Left cardiac atrium (tissue), 4 donors: ENCODE measurements at regions not wholly inside any gene's neighbourhood (a gene's known extent, or its start where the extent isn't known, plus 50 kb on each side); places are given as distances from the start of the nearest gene placed in this dataset.

Experiments used
- ATAC-seq, 2 donors: fragments of 200-7000 bp; cut with Tn5 transposase; one replicate each; pipeline ENCODE4 v1.9.1; 2020; ENCODE audit warnings: mild to moderate bottlenecking in 2 of 2, moderate library complexity in 2 of 2
- DNase-seq: peaks from one replicate; pipeline ENCODE4 v3.0.0-alpha.2; 2020
- intact Hi-C, 2 donors: fragments of 100-400 bp; cut with DNase I; formaldehyde crosslinking; loops; one replicate each; pipeline versions ENCODE4 v1.14.1 to v1.15.1; 2022 to 2023
- donor health status: DM: no; HTN: yes; CAD: no.
- donor health status: DM: no; HTN: yes; CAD: no; lungs with severe emphysema.
- donor health status: DM: yes; HTN: yes; CAD: no.
- donor health status: Dilated cardiomyopathy.

DNA sequence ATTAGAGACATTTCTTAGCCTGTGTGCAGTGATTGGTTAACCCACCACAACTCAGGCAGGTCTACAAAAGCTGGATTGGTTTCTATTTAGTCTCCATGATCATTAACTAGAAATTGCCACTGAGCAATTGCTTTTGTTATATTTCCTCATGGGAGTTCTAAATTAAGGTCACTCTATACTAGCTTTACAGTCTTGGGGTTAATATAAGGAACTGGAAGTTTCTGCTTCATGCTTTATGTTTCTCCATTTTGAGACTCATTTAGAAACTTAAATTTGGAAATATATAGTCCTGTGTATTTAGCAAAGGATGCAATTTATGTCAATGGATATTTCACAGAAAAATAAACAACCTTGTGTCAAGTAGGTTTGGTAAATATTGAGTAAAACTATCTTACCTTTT is 137.5 kb downstream of the HLX start:
- intact Hi-C loops = no loop called here
- no peak for DNase-seq
- no peak for ATAC-seq

DNA sequence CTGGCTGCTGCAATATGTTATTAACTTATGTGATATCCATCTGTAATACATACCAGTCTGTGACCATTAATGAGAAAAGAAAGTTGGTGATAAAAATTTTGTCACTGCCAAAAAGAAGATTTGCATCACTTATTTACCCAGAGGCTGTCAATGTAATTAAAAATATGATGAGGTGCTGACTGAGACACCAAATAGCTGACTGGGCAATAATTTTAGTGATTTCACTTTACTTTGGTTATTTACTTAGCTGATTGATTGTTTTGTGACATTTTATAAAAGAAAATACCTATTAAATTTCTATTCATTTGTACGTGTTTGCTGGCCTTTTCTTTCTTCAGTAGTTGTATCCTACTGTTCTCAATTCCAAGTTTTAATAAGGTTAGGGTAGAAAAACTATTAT is 139.2 kb downstream of the HLX start:
- DNase-seq = no peak
- intact Hi-C loops = no loop called here
- ATAC-seq = no peak

DNA sequence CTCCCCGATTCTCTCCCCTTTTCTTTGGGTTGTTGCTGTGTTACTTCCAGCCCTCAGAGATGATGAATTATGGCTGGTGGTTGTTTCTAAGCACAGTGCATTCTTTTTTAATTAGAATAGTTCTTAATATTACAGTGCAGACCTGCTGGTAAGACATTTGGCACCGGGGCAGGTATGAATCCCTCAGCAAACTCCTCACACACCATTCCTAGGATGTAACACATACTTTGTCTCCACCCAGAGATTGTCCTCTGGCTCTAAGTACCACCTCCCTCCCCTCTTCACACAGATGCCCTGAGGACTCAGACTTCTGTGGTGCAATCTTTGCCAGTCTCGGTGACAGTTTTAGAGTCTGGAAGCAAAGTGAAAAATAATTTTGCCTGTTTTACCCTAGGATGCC is 143.1 kb downstream of the HLX start:
- intact Hi-C loops = no loop called here
- no peak for ATAC-seq
- DNase-seq = no peak

GRCh38 chr1:221023482-221023881 is 144.2 kb downstream of the HLX start:
- ATAC-seq (no peak), DNase-seq (no peak)
- intact Hi-C loops = no loop called here

DNA sequence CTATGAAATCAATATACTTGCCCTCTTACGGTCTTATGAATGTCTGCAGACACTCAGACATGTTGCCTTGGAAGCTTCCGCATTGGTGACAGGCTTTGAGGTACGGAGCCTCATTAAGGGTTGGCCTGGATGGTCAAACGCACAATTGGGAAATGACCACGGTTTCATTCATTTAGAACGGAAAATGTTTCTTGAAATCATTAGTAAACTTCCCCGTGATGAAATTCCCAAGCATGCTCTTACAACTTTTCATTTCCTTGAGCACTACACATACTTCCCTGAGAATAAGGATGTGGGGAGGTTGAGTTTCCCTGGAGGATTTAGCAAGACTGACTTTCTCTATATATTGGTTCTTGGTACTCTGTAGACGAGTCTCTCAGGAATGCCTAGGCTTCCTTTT is 146.3 kb downstream of the HLX start:
- intact Hi-C loops = no loop called here
- ATAC-seq (no peak), DNase-seq (no peak)

DNA sequence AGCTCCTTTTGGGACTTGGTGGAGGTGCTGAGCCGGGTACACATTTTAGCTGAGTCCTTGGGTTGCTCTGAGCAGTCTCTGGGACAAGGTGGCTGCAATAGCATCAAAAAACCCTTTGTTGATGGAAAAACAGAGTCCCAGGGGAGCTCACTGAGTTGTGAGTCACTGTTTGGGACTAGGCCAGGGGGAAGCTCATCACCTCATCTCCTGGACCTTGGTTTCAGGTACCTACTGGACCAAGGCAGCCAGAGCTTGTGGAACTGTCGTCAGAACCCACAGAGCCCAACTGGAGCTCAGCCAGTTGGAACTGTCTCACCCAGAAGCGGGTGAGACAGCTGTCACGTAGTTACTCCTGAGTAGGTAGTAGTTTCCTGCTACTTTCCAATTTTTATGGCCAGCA is 146.7 kb downstream of the HLX start:
- DNase-seq = no peak
- intact Hi-C loops = no loop called here
- no peak for ATAC-seq

GRCh38 chr1:221029981-221030649 is 150.9 kb downstream of the HLX start:
- intact Hi-C loops = loop anchor here in 1 of 2 donors (10.0 kb wide), 1 partner anchor 145 kb away; no protein-coding TSS in a partner anchor
- peak in 1 of 2 donors; percentile 35 for ATAC-seq
- no peak for DNase-seq

- DNase-seq (no peak), ATAC-seq (no peak)
- intact Hi-C loops = loop anchor here in 1 of 2 donors (10.0 kb wide), 1 partner anchor 146 kb away; no protein-coding TSS in a partner anchor
Observed at GRCh38 chr1:221030990-221031389, 151.7 kb downstream of the HLX start.

DNA sequence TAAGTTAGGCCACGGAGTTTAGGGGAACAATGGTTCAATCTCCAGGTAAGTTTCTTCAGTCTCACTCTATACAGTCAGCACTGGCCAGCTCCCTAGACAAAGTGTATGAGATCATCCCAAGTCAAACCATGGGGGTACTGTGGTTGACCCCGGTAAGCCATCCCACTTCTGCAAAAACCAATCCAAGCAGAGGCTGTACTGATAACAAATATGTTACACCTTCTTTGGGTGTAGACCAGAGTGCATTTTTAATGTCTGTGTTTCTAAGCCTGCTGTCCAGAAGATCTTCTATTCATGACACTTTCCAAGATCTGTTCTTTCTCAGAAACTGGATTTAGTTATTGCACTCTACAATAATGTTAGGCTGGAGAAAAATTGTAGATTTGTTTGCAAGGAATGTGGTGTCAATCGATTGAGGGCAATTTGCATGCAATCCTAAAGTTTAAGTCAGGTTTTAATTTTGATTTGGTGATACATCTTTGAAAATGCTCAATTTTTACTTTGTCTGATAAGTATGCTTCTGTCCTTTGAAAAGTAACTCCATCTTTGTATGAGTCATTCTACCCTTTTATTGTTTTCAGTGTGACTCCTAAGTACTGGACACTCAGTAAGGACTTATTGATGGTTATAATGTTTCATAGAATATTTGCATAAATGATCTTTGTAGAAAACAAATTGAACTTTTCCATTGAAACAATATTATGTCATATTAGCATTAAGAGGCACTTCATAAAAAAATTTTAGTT is 152.4 kb downstream of the HLX start:
- DNase-seq = no peak
- ATAC-seq = no peak
- intact Hi-C loops = loop anchor here in 1 of 2 donors (10.0 kb wide), 1 partner anchor 147 kb away; no protein-coding TSS in a partner anchor

DNA sequence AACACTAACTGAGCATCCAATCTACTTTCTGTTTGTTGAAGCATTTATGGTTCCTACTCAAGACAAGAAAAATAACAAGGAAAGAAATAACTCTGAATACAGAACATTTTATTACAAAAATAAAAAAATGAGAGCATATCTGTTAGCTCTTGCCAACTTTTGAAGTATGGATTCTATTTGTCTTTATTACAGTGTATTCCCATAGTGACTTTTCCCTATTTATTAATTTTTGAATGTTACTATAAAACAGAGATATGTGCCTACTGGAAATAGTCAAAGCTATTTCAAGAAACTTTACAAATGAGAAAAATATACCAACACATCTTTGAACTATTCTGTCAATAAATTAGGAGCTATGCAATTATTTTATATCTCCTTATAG is 153.0 kb downstream of the HLX start:
- no peak for ATAC-seq
- no peak for DNase-seq
- intact Hi-C loops = loop anchor here in 1 of 2 donors (10.0 kb wide), 1 partner anchor 147 kb away; no protein-coding TSS in a partner anchor

DNA sequence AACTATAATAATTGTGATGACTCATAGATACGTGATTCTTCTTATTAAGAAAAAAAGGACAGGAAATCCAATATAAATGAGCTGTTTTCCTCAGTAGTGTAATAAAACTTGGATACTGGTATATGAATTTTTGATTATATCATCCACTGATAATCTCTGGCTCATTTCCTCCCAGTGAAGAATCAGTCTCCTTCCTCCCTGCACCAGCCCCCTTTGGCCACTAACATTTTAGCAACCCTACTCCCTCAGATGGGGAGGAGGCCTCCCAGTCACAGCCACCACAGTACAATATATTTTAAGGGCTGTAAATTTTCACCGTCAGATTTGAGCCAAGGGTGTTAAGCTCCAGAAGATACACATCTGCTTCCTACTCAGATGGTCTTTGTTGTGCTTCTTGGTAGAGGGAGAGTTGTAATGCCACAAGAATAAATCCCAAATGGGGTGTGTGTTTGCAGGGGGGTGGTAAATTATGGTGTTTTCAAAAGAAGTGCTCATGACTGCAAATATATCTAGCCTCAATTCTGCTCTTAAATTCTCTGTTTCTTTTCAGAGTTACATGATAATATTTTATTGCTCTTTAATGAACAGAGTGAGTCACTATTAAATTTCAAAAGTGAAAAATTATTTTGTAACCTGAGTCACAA is 153.5 kb downstream of the HLX start:
- DNase-seq = no peak
- intact Hi-C loops = loop anchor here in 1 of 2 donors (10.0 kb wide), 1 partner anchor 148 kb away; no protein-coding TSS in a partner anchor
- ATAC-seq = peak in 1 of 2 donors; percentile 52

- no peak for DNase-seq
- ATAC-seq = no peak
- intact Hi-C loops = loop anchor here in 1 of 2 donors (10.0 kb wide), 1 partner anchor 151 kb away; no protein-coding TSS in a partner anchor
Observed at GRCh38 chr1:221035662-221036153, 156.5 kb downstream of the HLX start.

DNA sequence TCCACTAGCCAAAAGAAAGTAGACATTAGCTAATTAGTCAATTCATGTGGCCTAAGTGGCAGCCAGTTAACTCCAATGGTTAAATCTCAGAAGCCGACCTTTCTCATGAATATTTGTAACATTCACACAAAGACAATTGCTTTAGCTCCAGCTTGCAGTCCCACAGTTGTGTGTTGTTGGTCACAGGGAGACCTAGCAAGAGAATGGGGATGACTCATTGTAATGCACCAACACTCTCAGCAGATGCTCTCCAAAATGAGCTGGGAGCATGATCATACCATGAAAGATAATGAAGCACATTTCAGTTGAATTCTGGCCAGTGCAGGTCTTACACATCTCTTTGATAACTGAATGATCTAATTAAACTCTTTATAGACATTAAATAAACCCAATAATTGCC is 160.4 kb downstream of the HLX start:
- DNase-seq = no peak
- intact Hi-C loops = loop anchor here in 1 of 2 donors (10.0 kb wide), 1 partner anchor 155 kb away; no protein-coding TSS in a partner anchor
- ATAC-seq = no peak

- ATAC-seq = no peak
- intact Hi-C loops = no loop called here
- no peak for DNase-seq
Observed at GRCh38 chr1:221040101-221040500, 160.9 kb downstream of the HLX start.

DNA sequence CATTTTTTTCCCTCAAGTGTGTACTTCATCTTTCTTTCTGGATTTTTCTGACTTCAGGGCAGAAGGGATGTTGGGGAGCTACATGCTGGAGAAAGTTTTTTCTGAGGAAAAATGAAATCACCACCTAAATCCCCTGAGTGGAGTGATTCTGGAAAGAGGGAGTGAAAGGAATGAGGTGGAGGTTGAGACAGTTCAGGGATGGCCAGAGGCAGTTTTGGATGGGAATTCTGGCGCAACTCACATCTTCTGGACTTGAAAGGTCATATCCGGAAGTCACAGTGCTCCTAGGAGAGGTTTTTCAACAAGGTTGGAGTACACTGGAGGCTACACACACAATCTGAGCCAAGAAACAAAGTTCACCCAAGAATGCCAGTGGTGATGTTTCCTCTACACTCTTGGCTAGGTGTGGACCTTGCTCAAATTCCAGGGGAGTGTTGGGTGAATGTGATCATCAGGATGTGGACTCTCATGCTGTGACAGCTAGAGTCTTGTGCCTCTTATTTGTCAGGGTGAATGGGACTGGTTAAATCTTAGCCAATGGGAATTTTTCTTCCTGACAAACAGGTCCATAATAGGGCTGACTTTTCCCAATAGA is 161.5 kb downstream of the HLX start:
- ATAC-seq (no peak), DNase-seq (no peak)
- intact Hi-C loops = no loop called here

- DNase-seq (no peak), ATAC-seq (no peak)
- intact Hi-C loops = no loop called here
Observed at GRCh38 chr1:221044538-221044937, 165.3 kb downstream of the HLX start.

DNA sequence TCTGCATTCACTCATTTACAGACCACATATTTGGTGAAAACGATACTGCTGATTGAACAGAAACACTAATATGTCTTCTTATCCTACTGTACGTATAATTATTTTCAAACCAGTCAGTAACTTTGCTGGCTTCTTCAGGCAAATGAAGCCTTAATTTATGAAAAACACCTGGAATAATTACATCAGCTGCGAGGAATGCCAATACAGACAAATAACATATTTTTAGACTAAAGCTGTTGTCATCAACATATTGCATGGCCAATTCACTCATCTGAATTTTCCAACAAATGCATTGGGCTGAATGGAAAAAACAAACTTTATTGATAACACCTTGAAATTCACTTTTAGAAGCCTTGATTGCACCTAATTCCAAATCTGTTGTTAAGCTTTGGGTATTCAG is 165.9 kb downstream of the HLX start:
- intact Hi-C loops = no loop called here

DNA sequence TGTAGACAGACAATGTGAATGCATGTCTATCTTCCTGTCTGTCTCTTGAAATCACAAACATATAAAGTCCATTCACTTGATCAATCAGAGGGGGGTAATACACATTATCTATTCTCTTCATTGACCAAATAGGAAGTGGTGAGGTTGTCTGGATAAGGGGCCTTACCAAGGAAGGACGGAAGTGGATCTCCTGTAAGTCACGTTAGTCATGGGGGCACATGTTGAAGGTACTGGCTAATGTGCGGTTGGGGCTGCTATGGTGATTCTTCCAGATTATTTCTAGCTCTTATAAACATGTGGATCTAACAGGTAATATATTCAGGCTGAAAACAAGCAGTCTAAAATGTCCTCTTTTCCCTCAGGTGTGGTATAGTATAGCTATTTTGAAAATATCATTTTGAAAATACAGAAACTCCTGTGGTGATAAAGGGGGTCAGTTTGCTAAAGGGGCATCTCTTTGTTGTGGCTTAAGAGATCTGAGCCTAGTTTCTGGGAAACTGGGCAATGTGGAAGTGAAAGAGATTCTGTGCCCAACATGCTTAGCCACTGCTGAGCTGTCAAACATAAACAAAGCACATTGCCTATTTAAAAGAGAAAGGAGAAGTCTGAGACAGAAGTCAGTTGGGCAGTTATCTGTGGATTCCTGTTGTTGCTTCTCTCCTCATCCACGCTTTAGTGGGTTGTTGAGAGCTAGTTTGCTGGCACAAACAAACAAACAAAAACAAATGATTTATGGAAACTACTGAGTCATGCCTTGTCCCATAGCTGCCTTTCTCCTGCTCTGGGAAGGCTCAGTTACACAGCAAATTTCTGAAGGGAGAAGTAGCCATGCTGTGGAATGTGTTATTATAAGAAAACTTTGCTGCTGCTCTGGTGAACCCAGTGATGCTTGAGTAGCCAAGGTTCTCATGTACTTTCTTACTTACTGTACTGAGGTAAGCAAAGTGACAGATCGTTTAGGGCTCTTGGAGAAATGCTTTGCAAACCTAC is 166.9 kb downstream of the HLX start:
- intact Hi-C loops = no loop called here
- peak in 1 of 2 donors; percentile 66 for ATAC-seq
- no peak for DNase-seq

More for the DNA sequence above, 165.9 kb downstream of the HLX start:
- no peak for ATAC-seq
- DNase-seq = no peak
